MM.1S (cell line): ENCODE measurements at regions not wholly inside any gene's neighbourhood (a gene's known extent, or its start where the extent isn't known, plus 50 kb on each side); places are given as distances from the start of the nearest gene placed in this dataset.

ENCODE experiments used
- DNase-seq: peaks from one replicate; pipeline ENCODE4 v3.0.0-alpha.2; 2015
- H2AFZ ChIP-seq: fragments of 300-600 bp; sonication (generic); 2 replicates; pipeline ENCODE4 v1.6.0; 2016; ENCODE audit warnings: antibody characterized with exemption, low read length
- H3F3A ChIP-seq: fragments of 300-600 bp; sonication (generic); 2 replicates; pipeline ENCODE4 v1.6.1; 2016; ENCODE audit warnings: mild to moderate bottlenecking, antibody characterized with exemption, low read length, moderate library complexity, mixed read lengths; ENCODE audit not compliant: insufficient read depth
- H3K27ac ChIP-seq: fragments of 300-600 bp; sonication (generic); 2 replicates; pipeline ENCODE4 v1.5.1; 2016; ENCODE audit warnings: mild to moderate bottlenecking, low read length
- H3K27me3 ChIP-seq: fragments of 300-600 bp; sonication (generic); replicated peaks from 2 replicates; pipeline ENCODE4 v1.6.0; 2016; ENCODE audit warnings: low read length; ENCODE audit not compliant: insufficient read depth
- H3K36me3 ChIP-seq: fragments of 300-600 bp; sonication (generic); replicated peaks from 2 replicates; pipeline ENCODE4 v1.6.1; 2016; ENCODE audit warnings: mild to moderate bottlenecking, low read length, mixed read lengths; ENCODE audit not compliant: insufficient read depth
- H3K4me1 ChIP-seq: fragments of 300-600 bp; sonication (generic); 2 replicates; pipeline ENCODE4 v1.6.1; 2016; ENCODE audit warnings: low read length, mixed read lengths
- H3K4me2 ChIP-seq: fragments of 300-600 bp; sonication (generic); 2 replicates; pipeline ENCODE4 v1.6.0; 2016; ENCODE audit warnings: low read depth, low read length
- H3K4me3 ChIP-seq: fragments of 300-600 bp; sonication (generic); 2 replicates; pipeline ENCODE4 v1.5.1; 2016; ENCODE audit warnings: low read length, mixed read lengths
- H3K79me2 ChIP-seq: fragments of 300-600 bp; sonication (generic); 2 replicates; pipeline ENCODE4 v1.6.1; 2016; ENCODE audit warnings: mixed run types, low read length, mixed read lengths
- H3K9ac ChIP-seq: fragments of 300-600 bp; sonication (generic); 2 replicates; pipeline ENCODE4 v1.6.1; 2016; ENCODE audit warnings: low read length, mixed read lengths
- H3K9me2 ChIP-seq: fragments of 300-600 bp; sonication (generic); replicated peaks from 2 replicates; pipeline ENCODE4 v1.6.1; 2016; ENCODE audit warnings: mild to moderate bottlenecking, low read length, mixed read lengths; ENCODE audit not compliant: insufficient read depth
- H3K9me3 ChIP-seq: fragments of 300-600 bp; sonication (generic); replicated peaks from 2 replicates; pipeline ENCODE4 v1.6.1; 2016; ENCODE audit warnings: mild to moderate bottlenecking, low read length, mixed read lengths; ENCODE audit not compliant: insufficient read depth
- H4K20me1 ChIP-seq: fragments of 300-600 bp; sonication (generic); 2 replicates; pipeline ENCODE4 v1.6.1; 2016; ENCODE audit warnings: mild to moderate bottlenecking, low read length, moderate library complexity, mixed read lengths; ENCODE audit not compliant: insufficient read depth
- EZH2 ChIP-seq: fragments of 300-600 bp; sonication (generic); optimal IDR thresholded peaks from 2 replicates; pipeline ENCODE3; 2017; ENCODE audit warnings: low read depth, mild to moderate bottlenecking, antibody characterized with exemption, low read length, mixed read lengths
- EZH2phosphoT487 ChIP-seq: fragments of 300-600 bp; sonication (generic); IDR thresholded peaks from 2 replicates; pipeline ENCODE4 v1.6.1; 2018; ENCODE audit warnings: antibody characterized with exemption, low read length
- TF ChIP-seq, protein P1 (sequence below): fragments of 300-600 bp; sonication (generic); IDR thresholded peaks from 2 replicates; pipeline ENCODE4 v1.5.1; 2016; ENCODE audit warnings: antibody characterized with exemption, low read length, mixed read lengths

DNA sequence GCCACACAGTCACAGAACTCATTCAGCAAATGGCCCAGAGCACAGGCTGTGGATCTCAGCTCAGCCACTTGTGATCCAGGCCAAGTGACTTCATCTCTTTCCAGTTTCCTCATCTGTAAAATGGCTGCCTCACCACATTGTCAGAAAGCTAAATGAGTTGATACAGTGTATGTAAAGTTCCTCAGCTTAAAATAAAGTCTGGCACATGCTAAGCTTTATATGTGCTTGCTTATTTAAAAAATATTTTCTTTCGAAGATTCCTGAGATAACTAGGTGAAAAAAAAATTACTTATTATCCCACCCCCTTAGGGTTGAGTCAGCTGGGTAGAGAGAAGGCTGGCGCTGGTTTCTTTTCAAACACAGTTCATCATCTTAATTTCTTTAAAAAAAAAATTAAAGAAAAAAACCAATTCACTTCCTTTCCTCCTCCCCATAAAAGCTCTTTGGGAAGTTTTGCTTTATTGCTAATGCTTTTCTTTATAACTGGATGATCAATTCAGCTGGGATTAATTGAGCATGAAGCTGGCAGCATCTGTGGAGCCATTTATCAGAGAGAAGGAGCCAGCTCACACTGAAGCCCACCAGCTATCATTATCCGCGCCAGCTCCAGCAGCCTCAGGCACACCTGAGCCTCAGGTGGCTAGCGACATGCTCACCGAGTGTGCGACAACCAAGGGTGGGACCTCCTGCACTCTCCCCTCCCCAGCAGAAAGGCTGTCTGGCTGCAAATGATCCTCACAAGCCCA is 354.9 kb downstream of the FOXO1 start:
- Histone ChIP-seq H3K27ac (no peak overlapping the region), H2AFZ (no peak overlapping the region), H3K27me3 (no peaks in the 10 kb centered on the region), H3K4me3 (no peak overlapping the region), H3K4me2 (no peak overlapping the region), H3F3A (no peaks in the 10 kb centered on the region), H4K20me1 (no peaks in the 10 kb centered on the region), H3K9me2 (no peaks in the 10 kb centered on the region), H3K9ac (no peak overlapping the region), H3K9me3 (no peaks in the 10 kb centered on the region), H3K4me1 (no peaks in the 10 kb centered on the region), H3K36me3 (no peaks in the 10 kb centered on the region), H3K79me2 (no peaks in the 10 kb centered on the region)
- no peak for DNase-seq
- TF ChIP-seq, protein P1, sequence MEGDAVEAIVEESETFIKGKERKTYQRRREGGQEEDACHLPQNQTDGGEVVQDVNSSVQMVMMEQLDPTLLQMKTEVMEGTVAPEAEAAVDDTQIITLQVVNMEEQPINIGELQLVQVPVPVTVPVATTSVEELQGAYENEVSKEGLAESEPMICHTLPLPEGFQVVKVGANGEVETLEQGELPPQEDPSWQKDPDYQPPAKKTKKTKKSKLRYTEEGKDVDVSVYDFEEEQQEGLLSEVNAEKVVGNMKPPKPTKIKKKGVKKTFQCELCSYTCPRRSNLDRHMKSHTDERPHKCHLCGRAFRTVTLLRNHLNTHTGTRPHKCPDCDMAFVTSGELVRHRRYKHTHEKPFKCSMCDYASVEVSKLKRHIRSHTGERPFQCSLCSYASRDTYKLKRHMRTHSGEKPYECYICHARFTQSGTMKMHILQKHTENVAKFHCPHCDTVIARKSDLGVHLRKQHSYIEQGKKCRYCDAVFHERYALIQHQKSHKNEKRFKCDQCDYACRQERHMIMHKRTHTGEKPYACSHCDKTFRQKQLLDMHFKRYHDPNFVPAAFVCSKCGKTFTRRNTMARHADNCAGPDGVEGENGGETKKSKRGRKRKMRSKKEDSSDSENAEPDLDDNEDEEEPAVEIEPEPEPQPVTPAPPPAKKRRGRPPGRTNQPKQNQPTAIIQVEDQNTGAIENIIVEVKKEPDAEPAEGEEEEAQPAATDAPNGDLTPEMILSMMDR = no peak
- no peak for TF ChIP-seq EZH2phosphoT487
- no peak for TF ChIP-seq EZH2

DNA sequence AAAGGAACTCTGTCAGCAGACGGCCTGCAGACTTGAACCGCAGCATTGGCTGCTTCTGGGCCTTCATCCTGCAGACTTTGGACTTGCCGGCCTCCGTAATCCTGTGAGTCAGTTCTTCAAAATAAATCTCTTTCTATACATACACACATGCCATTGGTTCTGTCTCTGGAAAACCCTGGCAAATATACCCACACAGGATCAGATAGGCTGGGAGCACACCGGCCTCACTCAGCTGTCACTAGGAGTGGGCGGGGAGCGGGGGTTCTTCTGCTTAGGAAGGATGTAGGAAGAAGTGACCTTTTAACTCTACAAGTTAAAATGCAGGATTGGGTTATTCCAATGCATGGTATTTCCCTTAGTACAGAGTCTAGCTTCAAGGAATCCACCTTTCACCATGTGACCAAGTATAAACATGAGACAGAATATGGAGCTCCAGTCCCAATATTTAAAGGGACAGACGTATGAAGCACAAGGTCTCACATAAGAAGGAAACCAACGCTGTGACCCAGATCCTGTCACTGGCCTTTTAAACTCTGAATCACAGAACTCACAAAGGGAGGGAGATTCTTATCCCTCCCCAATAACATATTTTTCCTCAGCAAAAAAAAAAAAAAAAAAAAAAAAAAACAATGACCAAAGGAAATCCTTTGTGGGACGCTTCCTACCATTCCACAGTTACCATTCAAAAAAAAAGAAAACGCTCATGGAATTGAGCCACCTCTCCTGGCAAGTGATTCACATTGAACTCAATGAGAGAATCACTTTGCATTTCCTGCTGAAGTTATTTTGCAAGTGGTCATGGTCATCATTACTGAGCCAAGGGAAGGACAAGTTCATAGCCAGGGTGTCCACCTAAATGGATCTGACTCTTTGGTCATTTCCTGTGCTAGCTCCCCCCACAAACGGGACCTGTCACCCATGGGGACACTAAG is 352.9 kb downstream of the FOXO1 start:
- Histone ChIP-seq H3K4me1 (no peaks in the 10 kb centered on the region), H4K20me1 (no peaks in the 10 kb centered on the region), H3K9me3 (no peaks in the 10 kb centered on the region), H3K27ac (no peak overlapping the region), H3K79me2 (no peaks in the 10 kb centered on the region), H3K9ac (no peak overlapping the region), H2AFZ (no peak overlapping the region), H3K27me3 (no peaks in the 10 kb centered on the region), H3K4me2 (no peak overlapping the region), H3K9me2 (no peaks in the 10 kb centered on the region), H3K4me3 (no peak overlapping the region), H3K36me3 (no peaks in the 10 kb centered on the region), H3F3A (no peaks in the 10 kb centered on the region)
- TF ChIP-seq, protein P1 = no peak
- TF ChIP-seq EZH2phosphoT487 = no peak
- DNase-seq = no peak

DNA sequence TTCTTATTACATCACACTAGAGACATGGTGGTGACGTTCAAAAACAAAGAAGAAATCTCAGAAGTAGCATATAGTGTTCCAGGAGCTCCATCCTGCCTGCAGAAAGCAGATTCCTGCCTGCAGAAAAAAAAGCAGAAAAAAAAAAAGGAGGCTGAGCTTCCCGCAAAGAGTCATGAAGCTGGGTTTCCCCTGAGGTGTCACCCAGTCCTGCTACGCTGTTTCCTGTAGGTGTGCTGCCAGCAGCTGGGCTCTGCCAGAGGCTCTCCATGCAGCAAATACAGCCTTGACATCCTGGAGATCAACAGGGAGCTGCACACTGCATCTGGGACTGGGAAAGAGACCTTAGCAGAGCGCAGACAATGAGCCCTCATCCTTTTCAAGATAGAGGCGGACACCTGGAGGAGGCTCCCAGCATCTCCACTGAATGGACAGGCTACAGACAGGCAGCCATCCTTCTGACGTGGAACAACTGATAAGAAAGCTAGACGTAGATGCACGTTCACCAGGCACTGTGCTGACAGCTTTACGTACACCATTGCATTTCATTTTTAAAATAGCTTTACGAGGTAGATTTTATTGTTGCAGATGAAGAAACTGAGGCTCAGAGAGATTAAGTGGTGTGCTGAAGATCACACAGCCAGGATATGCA is 350.9 kb downstream of the FOXO1 start:
- H2AFZ ChIP-seq = no peak overlapping the region
- no peak for DNase-seq

More for the DNA sequence above, 350.9 kb downstream of the FOXO1 start:
- H3F3A ChIP-seq = no peaks in the 10 kb centered on the region
- H3K4me1 ChIP-seq = no peaks in the 10 kb centered on the region
- no peak for TF ChIP-seq EZH2phosphoT487
- TF ChIP-seq, protein P1 = no peak
- TF ChIP-seq EZH2 = no peak
- H3K9ac ChIP-seq = no peak overlapping the region
- no peaks in the 10 kb centered on the region for H3K27me3 ChIP-seq
- H3K4me2 ChIP-seq = no peak overlapping the region
- no peak overlapping the region for H3K27ac ChIP-seq
- H3K36me3 ChIP-seq = no peaks in the 10 kb centered on the region
- no peaks in the 10 kb centered on the region for H3K79me2 ChIP-seq
- H3K9me3 ChIP-seq = no peaks in the 10 kb centered on the region
- no peak overlapping the region for H3K4me3 ChIP-seq
- H4K20me1 ChIP-seq = no peaks in the 10 kb centered on the region
- no peaks in the 10 kb centered on the region for H3K9me2 ChIP-seq
